GM21529 (cell line): ENCODE measurements at regions not wholly inside any gene's neighbourhood (a gene's known extent, or its start where the extent isn't known, plus 50 kb on each side); places are given as distances from the start of the nearest gene placed in this dataset.
A peak's percentile ranks its signal among the peaks of the same experiment; 100 is the strongest.

Source experiments
- ATAC-seq: cut with Tn5 transposase; IDR thresholded peaks from one replicate; pipeline ENCODE4 v1.9.1; 2021; ENCODE audit not compliant: unreplicated experiment

DNA sequence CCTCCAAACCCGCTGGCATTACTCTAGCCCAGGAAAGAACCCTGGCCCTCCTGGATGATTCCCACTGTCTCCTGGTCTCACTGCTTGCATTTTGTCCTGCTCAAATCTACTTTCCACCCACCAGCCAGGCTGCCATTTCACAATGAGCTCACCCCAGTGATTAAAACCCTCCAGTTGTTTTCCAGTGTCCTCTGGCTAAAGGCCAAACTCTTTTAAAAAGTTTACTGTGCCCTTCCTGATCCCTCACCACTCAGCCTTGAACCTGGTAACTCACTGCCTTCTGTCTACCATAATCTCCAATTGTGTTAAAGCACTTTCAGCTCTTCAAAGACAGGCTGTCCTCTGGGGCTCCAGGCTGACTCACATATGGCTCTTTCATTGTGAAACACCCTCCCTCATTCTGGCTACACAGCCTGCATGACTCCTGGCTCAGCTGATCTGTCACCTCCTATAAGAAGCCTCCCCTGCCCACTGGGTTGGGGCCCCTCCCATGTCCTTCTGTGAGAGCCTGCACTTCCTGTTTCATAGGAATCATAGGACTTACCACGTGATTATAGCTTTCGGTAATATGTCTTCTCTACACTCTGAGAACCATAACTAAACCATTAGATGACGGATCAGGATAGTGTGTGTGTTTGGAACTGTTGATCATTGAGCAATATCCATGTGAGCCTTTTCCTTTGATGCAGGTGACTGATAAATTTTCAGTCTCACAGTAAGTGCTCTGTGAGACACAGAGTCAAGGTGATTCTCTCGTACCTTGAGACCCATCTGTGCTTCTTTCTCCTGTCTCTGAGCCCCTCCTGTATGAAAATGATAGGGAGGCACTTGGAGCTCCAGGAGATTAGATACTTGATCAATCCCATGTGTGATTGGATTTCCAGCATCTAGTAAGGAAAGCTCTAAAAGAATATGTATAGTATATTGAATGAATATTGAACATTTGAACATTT lies 590.8 kb upstream of the ID2 start:
- ATAC-seq = peak; percentile 85

DNA sequence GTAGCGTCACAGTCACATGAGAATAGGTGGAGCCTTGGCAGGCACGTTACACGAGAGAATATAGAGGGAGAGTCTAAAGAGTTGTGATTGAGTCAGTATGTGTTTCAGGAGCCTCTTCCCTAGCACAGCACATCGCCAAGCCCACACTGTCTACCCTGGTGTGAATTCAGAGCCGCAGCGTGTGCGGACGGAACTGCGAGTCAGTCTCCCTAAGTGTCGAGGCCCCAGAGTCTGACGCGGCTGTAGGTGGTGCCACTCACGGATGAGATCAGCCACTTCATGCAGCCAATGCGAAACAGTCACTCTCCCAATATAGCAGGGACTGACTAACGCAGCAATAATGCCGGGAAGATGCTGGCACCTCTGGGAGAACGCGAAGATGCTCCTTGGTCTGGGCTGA lies 587.3 kb upstream of the ID2 start:
- ATAC-seq = no peak

GRCh38 chr2:8095978-8096377 lies 585.9 kb upstream of the ID2 start:
- ATAC-seq = no peak

- no peak for ATAC-seq
Observed at GRCh38 chr2:8096484-8096883, 585.4 kb upstream of the ID2 start.

- no peak for ATAC-seq
Observed at GRCh38 chr2:8098476-8099266, 583.2 kb upstream of the ID2 start.

DNA sequence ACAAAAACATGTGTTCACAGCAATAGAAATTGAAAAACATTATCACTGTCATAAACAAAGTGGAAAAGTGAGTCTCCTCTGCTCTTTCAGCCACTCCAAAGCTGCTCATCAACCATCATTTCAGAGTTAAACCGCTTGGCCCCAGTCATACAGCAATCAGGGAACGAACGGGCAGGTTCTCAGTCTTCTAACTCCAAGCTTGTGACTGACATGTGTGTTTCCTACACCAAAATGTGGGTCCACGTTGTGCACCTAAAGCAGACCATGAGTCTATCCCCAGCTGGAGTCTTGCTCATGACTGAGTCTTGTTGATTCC lies 582.6 kb upstream of the ID2 start:
- no peak for ATAC-seq

DNA sequence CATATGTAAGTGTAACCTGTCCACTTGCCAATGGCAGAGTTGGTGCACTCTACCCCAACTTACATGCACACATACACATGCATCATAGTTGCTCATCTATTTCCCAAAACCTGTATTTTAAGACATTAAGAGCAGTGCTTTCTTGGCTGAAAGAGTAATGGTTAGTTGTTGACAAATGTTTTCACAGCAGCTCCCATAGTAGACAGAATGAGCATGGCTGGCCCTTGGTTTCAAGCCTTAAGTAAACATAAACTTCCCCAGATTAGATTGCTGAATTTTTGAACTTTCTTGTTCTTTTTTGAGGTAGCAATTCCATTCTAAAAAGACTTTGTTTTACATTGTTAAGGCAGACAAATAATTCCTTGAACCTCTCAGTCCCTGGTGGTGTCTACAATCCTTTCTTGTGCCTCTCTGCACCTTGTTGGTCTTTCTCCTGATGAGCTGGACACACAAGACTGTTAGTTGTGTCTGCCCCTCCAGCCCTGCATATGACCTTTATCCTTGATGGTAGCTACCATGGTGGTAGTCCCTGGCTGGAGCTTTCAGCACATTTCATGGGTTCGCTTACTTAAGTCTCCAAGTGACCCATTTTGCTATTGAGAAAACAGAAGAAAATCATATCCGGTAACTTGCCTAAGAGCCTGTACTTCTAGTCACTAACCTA lies 580.1 kb upstream of the ID2 start:
- ATAC-seq = no peak

GRCh38 chr2:8102470-8102869 lies 579.4 kb upstream of the ID2 start:
- no peak for ATAC-seq

DNA sequence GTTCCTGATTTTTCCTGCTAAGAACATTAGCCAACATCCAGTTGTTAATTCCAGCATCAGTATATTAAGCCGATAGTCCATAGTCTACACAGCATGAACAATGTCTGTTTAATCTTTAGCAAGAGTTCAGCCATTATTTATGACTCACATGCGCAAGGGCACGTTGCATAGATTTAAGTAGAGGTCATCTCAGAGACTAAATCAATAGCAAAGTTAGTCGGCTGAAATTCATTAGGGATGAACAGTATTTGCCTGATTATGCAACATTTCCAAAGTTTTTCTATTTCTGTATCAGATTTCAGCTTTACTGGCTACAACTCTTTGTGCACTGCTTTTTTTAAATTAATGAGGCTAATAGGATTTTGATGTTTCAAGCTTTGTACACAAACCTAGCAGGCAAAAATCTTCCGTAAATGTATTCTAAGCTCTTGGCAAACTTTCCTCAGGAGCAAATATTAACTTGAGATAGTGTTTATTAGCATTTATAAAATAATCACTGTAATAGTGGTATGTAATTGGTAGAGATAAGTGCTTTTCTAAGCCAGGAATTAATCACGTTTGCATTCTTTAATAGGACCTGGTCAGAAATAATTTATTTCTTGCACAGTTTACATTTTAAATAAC lies 578.7 kb upstream of the ID2 start:
- no peak for ATAC-seq

DNA sequence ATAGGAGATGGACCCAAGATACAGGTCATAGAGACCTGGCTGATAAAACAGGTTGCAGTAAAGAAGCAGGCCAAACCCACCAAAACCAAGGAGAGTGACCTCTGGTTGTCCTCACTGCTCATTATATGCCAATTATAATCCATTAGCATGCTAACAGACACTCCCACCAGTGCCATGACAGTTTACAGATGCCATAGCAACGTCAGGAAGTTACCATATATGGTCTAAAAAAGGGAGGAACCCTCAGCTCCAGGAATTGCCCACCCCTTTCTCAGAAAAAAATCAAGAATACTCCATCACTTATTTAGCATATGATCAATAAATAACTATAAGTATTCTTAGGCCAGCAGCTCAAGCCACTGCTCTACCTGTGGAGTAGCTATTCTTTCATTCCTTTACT lies 574.7 kb upstream of the ID2 start:
- ATAC-seq = no peak

DNA sequence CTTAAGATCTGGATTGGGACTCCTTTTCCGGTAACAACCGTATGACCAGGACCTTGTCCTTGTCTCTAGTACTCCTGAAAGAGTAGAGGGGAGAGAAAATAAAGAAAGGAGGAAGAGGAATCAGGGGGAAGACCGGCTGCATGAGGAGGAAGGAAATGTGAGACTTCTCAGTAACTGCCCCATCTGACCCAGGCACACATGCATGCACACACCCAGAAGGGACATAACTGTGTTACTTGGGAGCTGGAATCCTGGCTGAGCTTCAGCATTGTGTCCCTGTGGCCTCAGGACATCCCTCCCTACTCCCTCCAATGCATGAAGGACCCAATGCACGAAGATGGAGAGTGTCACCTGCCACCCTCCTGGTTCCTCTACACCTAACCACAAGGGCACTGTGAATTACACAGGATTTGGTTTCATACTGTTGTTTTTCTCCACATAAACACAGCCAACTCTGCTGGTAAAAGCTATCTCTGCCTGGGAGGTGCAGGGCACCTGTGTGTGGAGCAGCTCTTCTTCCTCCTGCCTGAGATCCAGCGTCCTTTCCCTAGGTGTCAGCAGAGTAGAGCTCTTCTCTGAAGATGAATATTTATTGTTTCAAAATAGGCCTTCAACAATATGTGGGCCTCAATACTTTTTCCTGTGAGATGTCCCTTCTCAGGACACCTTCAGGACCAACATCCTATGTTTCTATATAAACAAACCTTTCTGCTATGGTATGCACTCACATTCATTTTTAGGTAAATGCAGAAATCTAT lies 574.1 kb upstream of the ID2 start:
- ATAC-seq = no peak

- no peak for ATAC-seq
Observed at GRCh38 chr2:8110716-8111115, 571.1 kb upstream of the ID2 start.

DNA sequence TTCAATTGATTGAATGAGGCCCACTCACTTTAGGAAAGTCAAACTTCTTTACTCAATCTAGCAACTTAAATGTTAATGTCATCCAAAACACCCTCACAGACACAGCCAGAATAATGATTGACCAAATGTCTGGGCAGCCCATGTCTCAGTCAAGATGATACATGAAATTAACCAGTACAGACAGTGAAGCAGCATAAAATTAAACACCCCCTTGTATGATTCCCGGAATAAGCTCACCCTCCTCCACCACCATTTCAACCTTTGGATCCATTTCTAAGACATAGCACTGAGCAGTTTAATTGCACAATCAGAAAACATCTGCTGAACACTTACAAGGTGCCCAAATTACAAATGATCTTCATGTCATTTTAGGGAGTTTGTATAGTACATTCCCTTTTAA lies 570.7 kb upstream of the ID2 start:
- no peak for ATAC-seq

DNA sequence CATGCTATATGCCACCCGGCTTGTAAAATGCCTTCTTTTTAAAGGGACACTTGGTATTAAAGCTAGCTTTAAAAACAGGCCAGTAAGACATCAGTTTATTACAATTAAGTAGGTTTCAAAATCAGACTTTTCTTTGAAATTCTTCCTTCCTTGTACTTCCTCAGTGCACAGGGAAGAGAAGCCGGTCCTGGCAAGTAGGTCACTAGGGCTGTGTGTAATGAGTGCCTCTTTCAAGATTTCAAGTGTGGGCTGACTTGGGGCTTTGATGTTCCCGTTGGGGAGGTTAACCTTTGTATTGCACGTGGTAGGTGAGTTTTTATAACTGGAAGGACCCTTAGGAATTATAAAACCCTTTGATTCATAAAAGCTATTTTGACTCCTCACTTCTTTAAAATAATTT lies 566.4 kb upstream of the ID2 start:
- no peak for ATAC-seq

DNA sequence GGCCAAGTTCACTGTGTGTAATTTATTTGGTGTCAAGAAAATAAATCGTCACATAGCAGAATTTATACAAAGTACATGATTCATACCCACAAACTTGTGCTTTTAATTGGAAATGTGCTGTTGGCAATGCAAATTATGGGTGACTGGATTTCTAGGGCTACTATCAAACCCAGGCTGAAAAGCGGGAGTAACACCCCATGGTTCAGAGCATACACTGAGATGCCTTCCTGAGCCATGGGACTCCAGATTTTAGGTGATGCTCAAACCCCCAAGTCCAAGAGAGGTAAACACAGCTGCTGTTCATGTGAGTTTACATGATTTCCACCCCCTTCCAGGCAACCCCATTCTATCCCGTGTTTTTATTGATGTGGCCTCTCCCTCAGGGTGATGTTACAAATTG lies 565.9 kb upstream of the ID2 start:
- ATAC-seq = no peak

GRCh38 chr2:8116661-8117060 lies 565.2 kb upstream of the ID2 start:
- peak; percentile 99 for ATAC-seq

DNA sequence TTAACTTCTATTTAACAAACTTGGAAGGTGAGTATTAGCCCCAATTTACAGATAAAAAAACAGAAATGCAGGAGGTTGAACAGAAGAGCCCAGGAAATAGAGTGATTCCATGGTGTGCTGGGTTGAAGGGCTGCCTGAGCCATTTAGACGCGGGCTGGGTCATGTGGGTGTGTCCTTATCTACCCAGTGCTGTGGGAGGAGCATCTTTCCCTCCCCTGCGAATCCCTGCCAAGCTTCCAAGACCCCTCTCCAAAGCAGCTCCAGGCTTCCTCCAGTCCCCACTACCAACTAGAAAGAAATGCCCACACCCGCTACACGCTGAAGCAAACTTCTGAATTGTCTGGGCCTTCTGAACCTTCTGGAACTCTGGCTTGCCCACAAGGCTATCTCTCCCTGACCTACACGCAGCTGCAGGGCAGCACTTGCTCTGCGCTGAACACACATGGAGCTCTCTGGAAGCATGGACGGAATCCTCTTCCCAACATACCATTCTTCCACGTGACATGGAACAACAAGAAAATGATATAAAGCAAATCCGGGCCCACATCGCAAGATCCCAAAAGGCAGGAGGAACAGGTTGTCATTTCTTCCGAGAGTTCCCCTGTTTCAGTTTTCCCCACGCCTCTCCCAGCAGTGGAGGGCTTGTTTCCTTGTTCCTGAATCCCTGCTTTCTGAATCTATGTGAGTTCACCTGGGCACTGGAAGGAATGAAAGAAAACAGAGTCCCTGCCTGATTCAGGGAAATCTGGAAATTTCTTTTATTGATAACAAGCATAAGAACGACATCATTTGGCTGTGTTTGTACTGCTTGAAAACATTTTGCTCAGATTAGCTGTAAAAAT lies 562.7 kb upstream of the ID2 start:
- ATAC-seq = no peak

DNA sequence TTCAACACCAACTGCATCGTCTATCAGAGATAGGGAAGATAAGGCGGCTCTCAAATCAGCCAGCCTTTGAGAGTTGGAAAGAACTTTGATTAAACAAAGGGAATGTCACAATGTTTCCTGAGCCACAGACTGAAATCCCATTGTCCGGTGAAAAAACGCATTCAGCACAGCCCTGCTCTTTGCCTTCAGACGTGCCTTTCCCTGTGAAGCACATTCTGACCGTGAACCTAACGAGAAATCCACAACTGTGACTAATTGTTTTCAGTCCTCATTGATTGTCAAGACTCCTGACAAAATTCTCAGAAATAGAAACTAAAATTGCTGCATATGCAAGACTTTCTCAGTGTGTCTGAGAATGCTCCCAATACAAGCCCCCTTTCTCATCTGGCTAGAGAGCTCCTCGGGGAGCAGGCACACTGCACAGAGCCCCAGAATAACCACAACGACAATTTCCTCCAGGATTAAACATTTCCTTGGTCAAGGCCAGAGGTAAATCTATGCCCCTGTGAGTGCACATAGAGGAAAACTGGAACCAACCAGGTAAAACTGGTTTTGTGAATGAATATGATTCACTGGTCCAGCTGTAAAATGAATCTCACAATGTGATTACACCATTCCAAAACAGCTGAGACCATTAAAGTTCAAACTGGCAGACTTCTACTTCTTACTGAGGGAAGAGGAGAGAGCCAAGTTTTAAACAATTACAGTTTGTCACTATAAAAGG lies 561.9 kb upstream of the ID2 start:
- no peak for ATAC-seq

DNA sequence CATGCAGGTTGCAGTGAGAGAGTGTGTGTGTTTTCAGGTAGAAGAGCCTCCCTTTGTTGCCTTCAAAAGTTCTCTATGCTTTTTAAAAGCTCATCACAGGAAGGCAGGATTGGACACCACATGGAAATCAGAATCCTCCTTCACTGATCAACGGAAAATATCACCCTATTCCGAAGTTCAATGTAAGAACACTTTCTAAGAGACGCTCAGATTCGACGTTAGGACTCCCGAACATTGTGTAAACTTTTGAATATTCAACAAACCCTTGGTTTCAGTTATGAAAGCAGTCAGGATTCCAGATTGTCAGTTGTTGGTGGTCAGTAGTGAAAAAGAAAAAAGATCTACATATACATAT lies 561.4 kb upstream of the ID2 start:
- ATAC-seq = no peak
